Activated T-helper 2 cell treated with anti-CD3 and anti-CD28 coated beads, Interferon-gamma antibody, Interleukin-2, Interleukin-4, amounts not matched to agents 10 μg/mL and 5 μg/mL and 100 μg/mL, durations not matched to agents 14 hours and 24 hours and 36 hours (primary cell): ENCODE measurements at regions not wholly inside any gene's neighbourhood (a gene's known extent, or its start where the extent isn't known, plus 50 kb on each side); places are given as distances from the start of the nearest gene placed in this dataset.

Source experiments
- DNase-seq: peaks from one replicate; pipeline ENCODE4 v3.0.0; 2021; ENCODE audit warnings: low spot score
- H3K27ac Mint-ChIP-seq: one replicate; pipeline ENCODE4 v1.8.0; 2021; ENCODE audit warnings: mixed read lengths
- H3K27me3 Mint-ChIP-seq: one replicate; pipeline ENCODE4 v1.8.0; 2021; ENCODE audit warnings: low read depth, mixed read lengths
- H3K36me3 Mint-ChIP-seq: one replicate; pipeline ENCODE4 v1.8.0; 2021; ENCODE audit warnings: low read depth, mixed read lengths
- H3K4me1 Mint-ChIP-seq: one replicate; pipeline ENCODE4 v1.8.0; 2021; ENCODE audit warnings: low read depth, mixed read lengths
- H3K4me3 Mint-ChIP-seq: one replicate; pipeline ENCODE4 v1.8.0; 2021; ENCODE audit warnings: low read depth, mild to moderate bottlenecking, moderate library complexity, mixed read lengths
- H3K9me3 Mint-ChIP-seq: one replicate; pipeline ENCODE4 v1.8.0; 2021; ENCODE audit warnings: mixed read lengths
- intact Hi-C: fragments of 100-400 bp; cut with micrococcal nuclease; formaldehyde crosslinking; loops from one replicate; pipeline ENCODE4 v1.15.1; 2023

GRCh38 chr1:29643281-29643680 lies 407.0 kb downstream of the PTPRU start:
- no peak overlapping the region for H3K27ac Mint-ChIP-seq
- DNase-seq = no peak
- H3K4me1 Mint-ChIP-seq = no peaks in the 10 kb centered on the region
- H3K9me3 Mint-ChIP-seq = no peaks in the 10 kb centered on the region
- H3K27me3 Mint-ChIP-seq = peaks cover 10% of the 10 kb centered on the region
- no peaks in the 10 kb centered on the region for H3K36me3 Mint-ChIP-seq
- H3K4me3 Mint-ChIP-seq = no peak overlapping the region
- intact Hi-C loops = no loop called here

- Mint-ChIP-seq H3K4me3 (no peak overlapping the region), H3K4me1 (no peaks in the 10 kb centered on the region), H3K36me3 (no peaks in the 10 kb centered on the region), H3K27ac (no peak overlapping the region), H3K27me3 (peaks cover 6% of the 10 kb centered on the region), H3K9me3 (no peaks in the 10 kb centered on the region)
- intact Hi-C loops = no loop called here
- DNase-seq = no peak
These were observed 406.2 kb downstream of the PTPRU start for GRCh38 chr1:29642519-29642918.

- no peak overlapping the region for H3K27ac Mint-ChIP-seq
- no peaks in the 10 kb centered on the region for H3K4me1 Mint-ChIP-seq
- DNase-seq = no peak
- intact Hi-C loops = no loop called here
- H3K9me3 Mint-ChIP-seq = no peaks in the 10 kb centered on the region
- H3K27me3 Mint-ChIP-seq = peaks cover 6% of the 10 kb centered on the region
- no peaks in the 10 kb centered on the region for H3K36me3 Mint-ChIP-seq
- H3K4me3 Mint-ChIP-seq = no peak overlapping the region
These were observed 405.6 kb downstream of the PTPRU start for GRCh38 chr1:29641921-29642320.

- DNase-seq = no peak
- intact Hi-C loops = no loop called here
- no peaks in the 10 kb centered on the region for H3K4me1 Mint-ChIP-seq
- H3K27ac Mint-ChIP-seq = no peak overlapping the region
- H3K36me3 Mint-ChIP-seq = no peaks in the 10 kb centered on the region
- H3K9me3 Mint-ChIP-seq = no peaks in the 10 kb centered on the region
- no peak overlapping the region for H3K4me3 Mint-ChIP-seq
- peaks cover 6% of the 10 kb centered on the region for H3K27me3 Mint-ChIP-seq
These were observed 404.1 kb downstream of the PTPRU start for GRCh38 chr1:29640428-29640785.

GRCh38 chr1:29639741-29640427 lies 403.6 kb downstream of the PTPRU start:
- Mint-ChIP-seq H3K36me3 (no peaks in the 10 kb centered on the region), H3K4me3 (no peak overlapping the region), H3K27me3 (peaks cover 2% of the 10 kb centered on the region), H3K4me1 (no peaks in the 10 kb centered on the region), H3K9me3 (no peaks in the 10 kb centered on the region), H3K27ac (no peak overlapping the region)
- DNase-seq = no peak
- intact Hi-C loops = no loop called here

- H3K9me3 Mint-ChIP-seq = no peaks in the 10 kb centered on the region
- H3K4me3 Mint-ChIP-seq = no peak overlapping the region
- H3K36me3 Mint-ChIP-seq = no peaks in the 10 kb centered on the region
- H3K27me3 Mint-ChIP-seq = peaks cover 2% of the 10 kb centered on the region
- no peak for DNase-seq
- intact Hi-C loops = no loop called here
- H3K4me1 Mint-ChIP-seq = no peaks in the 10 kb centered on the region
- no peak overlapping the region for H3K27ac Mint-ChIP-seq
These were observed 402.9 kb downstream of the PTPRU start for GRCh38 chr1:29639156-29639736.

GRCh38 chr1:29638281-29638680 lies 402.0 kb downstream of the PTPRU start:
- Mint-ChIP-seq H3K4me3 (no peak overlapping the region), H3K9me3 (no peaks in the 10 kb centered on the region), H3K36me3 (no peaks in the 10 kb centered on the region), H3K4me1 (no peaks in the 10 kb centered on the region), H3K27ac (no peak overlapping the region), H3K27me3 (peaks cover 2% of the 10 kb centered on the region)
- DNase-seq = no peak
- intact Hi-C loops = no loop called here

GRCh38 chr1:29636936-29637335 lies 400.6 kb downstream of the PTPRU start:
- Mint-ChIP-seq H3K9me3 (no peaks in the 10 kb centered on the region), H3K27me3 (no peaks in the 10 kb centered on the region), H3K36me3 (no peaks in the 10 kb centered on the region), H3K4me3 (no peak overlapping the region), H3K27ac (no peak overlapping the region), H3K4me1 (no peaks in the 10 kb centered on the region)
- DNase-seq = no peak
- intact Hi-C loops = no loop called here

- Mint-ChIP-seq H3K27ac (no peak overlapping the region), H3K36me3 (no peaks in the 10 kb centered on the region), H3K9me3 (no peaks in the 10 kb centered on the region), H3K4me1 (no peaks in the 10 kb centered on the region), H3K4me3 (no peak overlapping the region), H3K27me3 (no peaks in the 10 kb centered on the region)
- DNase-seq = no peak
- intact Hi-C loops = no loop called here
These were observed 399.4 kb downstream of the PTPRU start for GRCh38 chr1:29635501-29636263.

GRCh38 chr1:29634746-29635335 lies 398.5 kb downstream of the PTPRU start:
- H3K4me1 Mint-ChIP-seq = no peaks in the 10 kb centered on the region
- DNase-seq = no peak
- H3K9me3 Mint-ChIP-seq = no peaks in the 10 kb centered on the region
- H3K27ac Mint-ChIP-seq = no peak overlapping the region
- no peaks in the 10 kb centered on the region for H3K27me3 Mint-ChIP-seq
- no peaks in the 10 kb centered on the region for H3K36me3 Mint-ChIP-seq
- intact Hi-C loops = no loop called here
- H3K4me3 Mint-ChIP-seq = no peak overlapping the region

- no peak overlapping the region for H3K27ac Mint-ChIP-seq
- intact Hi-C loops = no loop called here
- no peak for DNase-seq
- H3K4me1 Mint-ChIP-seq = no peaks in the 10 kb centered on the region
- no peak overlapping the region for H3K4me3 Mint-ChIP-seq
- no peaks in the 10 kb centered on the region for H3K9me3 Mint-ChIP-seq
- no peaks in the 10 kb centered on the region for H3K27me3 Mint-ChIP-seq
- H3K36me3 Mint-ChIP-seq = no peaks in the 10 kb centered on the region
These were observed 398.0 kb downstream of the PTPRU start for GRCh38 chr1:29634324-29634723.

GRCh38 chr1:29633771-29634170 lies 397.4 kb downstream of the PTPRU start:
- Mint-ChIP-seq H3K27me3 (no peaks in the 10 kb centered on the region), H3K4me3 (no peak overlapping the region), H3K27ac (no peak overlapping the region), H3K4me1 (no peaks in the 10 kb centered on the region), H3K9me3 (no peaks in the 10 kb centered on the region), H3K36me3 (no peaks in the 10 kb centered on the region)
- intact Hi-C loops = no loop called here
- DNase-seq = no peak
